Adrenal gland (tissue), 9 donors: ENCODE measurements at regions not wholly inside any gene's neighbourhood (a gene's known extent, or its start where the extent isn't known, plus 50 kb on each side); places are given as distances from the start of the nearest gene placed in this dataset.

Experiments
- DNase-seq, 7 donors: peaks; one replicate each; pipeline ENCODE4 v3.0.0-alpha.2; 2019 to 2020
- H3K27ac ChIP-seq, 5 donors: fragments of 200-600 bp; sonication (generic) in 4 of 5; 1 replicate in 3 of 5; 2 replicates in 2 of 5; pipeline versions ENCODE4 v1.5.1 to v1.8.0; 2016 to 2020; ENCODE audit warnings: mild to moderate bottlenecking in 1 of 5
- H3K27me3 ChIP-seq: fragments of 200-600 bp; 2 replicates; pipeline ENCODE4 v1.8.0; 2021
- H3K36me3 ChIP-seq, 2 donors: fragments of 200-600 bp; replicated peaks in 1 of 2; 1 replicate in 1 of 2; 2 replicates in 1 of 2; pipeline versions ENCODE4 v1.5.1 to v1.8.0; 2018 to 2022
- H3K4me1 ChIP-seq, 2 donors: fragments of 200-600 bp; replicated peaks in 1 of 2; 1 replicate in 1 of 2; 2 replicates in 1 of 2; pipeline versions ENCODE4 v1.5.1 to v1.8.0; 2018 to 2021
- H3K4me3 ChIP-seq, 4 donors: fragments of 200-600 bp; sonication (generic) in 3 of 4; one replicate each; pipeline ENCODE4 v1.5.1; 2016 to 2018
- H3K9me3 ChIP-seq, 3 donors: fragments of 200-600 bp; sonication (generic) in 1 of 3; replicated peaks in 1 of 3; 1 replicate in 2 of 3; 2 replicates in 1 of 3; pipeline versions ENCODE4 v1.5.1 to v1.8.0; 2016 to 2021
- POLR2A ChIP-seq, 2 donors: fragments of 450-650 bp; IDR thresholded peaks; one replicate each; pipeline ENCODE4 v1.6.1; 2017; ENCODE audit warnings: antibody characterized with exemption in 2 of 2, mild to moderate bottlenecking in 2 of 2, moderate library complexity in 1 of 2
- WGBS, 4 donors: extraction: QIAGEN DNeasy Blood & Tissue Kit in 2 of 4; methylation state at CpG; one replicate each; pipeline versions ENCODE4 v1.1.5 to v1.1.7; 2013 to 2017; 5-methylcytosine and 5-hydroxymethylcytosine counted together
- intact Hi-C, 2 donors: fragments of 100-400 bp; cut with DNase I; formaldehyde crosslinking; loops; one replicate each; pipeline versions ENCODE4 v1.14.1 to v1.15.0; 2022 to 2023
- TF ChIP-seq, protein P1 (sequence below), 6 experiments: fragments of 450-650 bp in 4 of 6; fragments of 200-600 bp in 2 of 6; sonication (generic) in 1 of 6; IDR thresholded peaks; 1 replicate in 5 of 6; 2 replicates in 1 of 6; pipeline versions ENCODE4 v1.5.1 to v1.8.0; 2016 to 2021; ENCODE audit warnings: antibody characterized with exemption in 6 of 6, mild to moderate bottlenecking in 2 of 6, moderate library complexity in 1 of 6
- donor health status: healthy with polysubstance abuse.
- donor health status: Bipolar disorder and iron deficiency.
- donor health status: DM: yes; HTN: yes; CAD: no.
- donor health status: DM: no; HTN: no; CAD: no.
- donor health status: DM: no; HTN: no; CAD: no.

DNA sequence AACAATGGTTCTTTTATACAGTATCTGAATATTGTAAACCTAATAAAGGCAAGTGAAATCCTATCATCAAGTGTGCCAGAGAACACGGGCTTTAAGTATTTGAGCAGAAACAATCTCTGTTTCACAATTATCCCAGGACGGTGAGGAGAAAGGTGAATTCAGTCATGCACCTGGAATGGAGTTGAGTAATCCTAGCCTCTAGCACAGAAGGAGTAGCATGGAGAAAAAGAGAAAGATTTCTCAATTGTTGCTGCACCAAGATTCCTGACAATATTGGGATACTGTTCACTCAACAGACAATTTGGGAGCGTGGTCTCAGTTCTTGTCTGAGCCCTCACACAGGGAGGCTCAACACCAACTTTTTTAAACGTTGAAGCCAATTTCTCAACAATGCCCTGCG, 510.6 kb downstream of the SOX11 start:
- TF ChIP-seq POLR2A (IDR thresholded peaks at IDR 0.05): no peak
- TF ChIP-seq, protein P1, sequence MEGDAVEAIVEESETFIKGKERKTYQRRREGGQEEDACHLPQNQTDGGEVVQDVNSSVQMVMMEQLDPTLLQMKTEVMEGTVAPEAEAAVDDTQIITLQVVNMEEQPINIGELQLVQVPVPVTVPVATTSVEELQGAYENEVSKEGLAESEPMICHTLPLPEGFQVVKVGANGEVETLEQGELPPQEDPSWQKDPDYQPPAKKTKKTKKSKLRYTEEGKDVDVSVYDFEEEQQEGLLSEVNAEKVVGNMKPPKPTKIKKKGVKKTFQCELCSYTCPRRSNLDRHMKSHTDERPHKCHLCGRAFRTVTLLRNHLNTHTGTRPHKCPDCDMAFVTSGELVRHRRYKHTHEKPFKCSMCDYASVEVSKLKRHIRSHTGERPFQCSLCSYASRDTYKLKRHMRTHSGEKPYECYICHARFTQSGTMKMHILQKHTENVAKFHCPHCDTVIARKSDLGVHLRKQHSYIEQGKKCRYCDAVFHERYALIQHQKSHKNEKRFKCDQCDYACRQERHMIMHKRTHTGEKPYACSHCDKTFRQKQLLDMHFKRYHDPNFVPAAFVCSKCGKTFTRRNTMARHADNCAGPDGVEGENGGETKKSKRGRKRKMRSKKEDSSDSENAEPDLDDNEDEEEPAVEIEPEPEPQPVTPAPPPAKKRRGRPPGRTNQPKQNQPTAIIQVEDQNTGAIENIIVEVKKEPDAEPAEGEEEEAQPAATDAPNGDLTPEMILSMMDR (IDR thresholded peaks at IDR 0.05): no peak
- WGBS, 4 donors: 80 to 87% (median 84%) methylated on average over 5 of the region's 5 CpGs
- H3K9me3 ChIP-seq: no peaks in the 10 kb centered on the region
- H3K4me3 ChIP-seq: no peak overlapping the region
- intact Hi-C loops: no loop called here
- H3K36me3 ChIP-seq: no peaks in the 10 kb centered on the region
- H3K27me3 ChIP-seq: no peaks in the 10 kb centered on the region
- no peak for DNase-seq
- H3K4me1 ChIP-seq: no peaks in the 10 kb centered on the region
- H3K27ac ChIP-seq: no peak overlapping the region

DNA sequence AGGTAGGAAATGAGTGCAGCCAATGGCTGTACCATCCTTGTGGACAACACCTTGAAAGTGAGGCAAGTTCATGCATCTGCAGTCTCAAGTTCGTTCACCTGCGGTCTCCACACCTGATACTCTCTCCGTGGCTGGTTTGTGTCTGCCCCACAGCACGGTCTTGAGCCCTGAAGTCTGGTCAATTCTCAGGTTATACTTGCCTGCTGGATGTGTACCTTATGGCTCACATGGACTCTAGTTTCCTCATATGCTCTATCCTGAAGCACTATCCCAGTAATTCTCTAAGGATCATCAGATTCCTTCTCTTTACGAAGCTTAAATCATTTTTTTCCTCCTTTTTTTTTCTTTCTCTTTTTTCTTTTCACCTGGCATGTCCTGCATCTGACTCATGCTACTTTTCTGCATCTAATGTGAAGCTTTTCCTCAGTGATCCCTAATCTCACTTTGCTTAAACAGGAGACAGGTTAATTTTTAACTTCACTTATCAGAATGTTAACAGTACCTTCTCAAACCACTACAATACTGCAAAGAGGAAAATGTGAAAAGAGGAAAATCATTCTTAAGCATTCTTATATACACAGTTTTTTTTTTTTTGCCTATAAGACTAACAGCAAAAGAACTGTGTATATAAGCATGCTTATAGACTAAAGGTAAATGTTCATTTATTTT, 511.2 kb downstream of the SOX11 start:
- H3K36me3 ChIP-seq: no peaks in the 10 kb centered on the region
- H3K4me3 ChIP-seq: no peak overlapping the region
- TF ChIP-seq POLR2A (IDR thresholded peaks at IDR 0.05): no peak
- TF ChIP-seq, protein P1 (IDR thresholded peaks at IDR 0.05): no peak
- no peaks in the 10 kb centered on the region for H3K4me1 ChIP-seq
- no peaks in the 10 kb centered on the region for H3K9me3 ChIP-seq
- H3K27me3 ChIP-seq: no peaks in the 10 kb centered on the region
- 85 to 93% (median 87%) methylated on average over 5 of the region's 5 CpGs for WGBS, 4 donors
- intact Hi-C loops: no loop called here
- DNase-seq: no peak
- no peak overlapping the region for H3K27ac ChIP-seq

DNA sequence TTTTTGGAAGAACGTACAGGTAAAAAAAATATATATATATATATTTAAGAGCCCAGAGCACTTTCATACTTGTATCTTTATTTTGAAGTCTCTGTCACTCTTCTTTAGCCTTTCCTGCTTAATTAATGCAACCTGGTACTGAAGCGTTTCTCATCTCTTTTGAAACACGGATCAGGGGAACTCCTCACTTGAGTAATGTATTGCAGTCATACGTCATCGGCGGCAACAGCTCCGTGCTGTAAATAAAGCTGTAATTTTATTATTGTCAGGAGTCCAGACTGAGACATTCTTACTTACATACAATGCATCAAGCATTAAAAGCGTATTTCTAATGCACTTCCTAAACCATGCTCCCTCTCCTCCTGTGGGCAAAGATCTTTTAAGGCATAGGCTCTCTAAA, 514.7 kb downstream of the SOX11 start:
- no peak overlapping the region for H3K27ac ChIP-seq
- no peak overlapping the region for H3K4me3 ChIP-seq
- H3K4me1 ChIP-seq: no peaks in the 10 kb centered on the region
- TF ChIP-seq, protein P1 (IDR thresholded peaks at IDR 0.05): no peak
- no peak for TF ChIP-seq POLR2A (IDR thresholded peaks at IDR 0.05)
- no peaks in the 10 kb centered on the region for H3K9me3 ChIP-seq
- no peaks in the 10 kb centered on the region for H3K27me3 ChIP-seq
- no peaks in the 10 kb centered on the region for H3K36me3 ChIP-seq
- DNase-seq: no peak
- WGBS, 4 donors: 65 to 74% (median 70%) methylated on average over 8 of the region's 8 CpGs
- intact Hi-C loops: no loop called here

DNA sequence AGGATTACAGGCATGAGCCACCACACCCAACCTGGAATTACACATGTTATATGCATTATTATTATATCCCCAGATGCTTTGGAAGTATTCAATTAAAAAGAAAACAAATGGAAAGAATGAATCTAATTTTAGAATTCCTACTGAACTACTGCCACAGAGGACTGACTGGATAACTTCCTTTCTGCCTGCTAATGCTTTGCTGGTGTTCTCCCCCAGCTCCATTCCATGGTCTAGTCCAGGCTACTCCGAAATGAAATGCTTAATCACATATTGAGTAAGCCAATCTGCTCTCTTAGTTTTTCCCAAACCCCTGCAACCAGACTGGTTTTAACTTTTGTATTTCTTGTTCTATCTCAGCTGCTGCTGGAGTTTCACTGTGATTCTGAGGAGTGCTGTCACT, 519.1 kb downstream of the SOX11 start:
- no peaks in the 10 kb centered on the region for H3K9me3 ChIP-seq
- H3K4me1 ChIP-seq: no peaks in the 10 kb centered on the region
- no peaks in the 10 kb centered on the region for H3K36me3 ChIP-seq
- no peak for DNase-seq
- no peak overlapping the region for H3K27ac ChIP-seq
- TF ChIP-seq, protein P1 (IDR thresholded peaks at IDR 0.05): no peak
- no peak for TF ChIP-seq POLR2A (IDR thresholded peaks at IDR 0.05)
- 55 to 76% (median 67%) methylated on average over 1 of the region's 1 CpG for WGBS, 4 donors
- intact Hi-C loops: no loop called here
- H3K27me3 ChIP-seq: no peaks in the 10 kb centered on the region
- no peak overlapping the region for H3K4me3 ChIP-seq
